GM15510 (cell line): ENCODE measurements at regions not wholly inside any gene's neighbourhood (a gene's known extent, or its start where the extent isn't known, plus 50 kb on each side); places are given as distances from the start of the nearest gene placed in this dataset.

Experiments
- POLR2A ChIP-seq: IDR thresholded peaks from 3 replicates; pipeline ENCODE4 v1.6.1; 2011; ENCODE audit warnings: borderline replicate concordance; ENCODE audit not compliant: insufficient read length; ENCODE audit errors: extremely low read depth

DNA sequence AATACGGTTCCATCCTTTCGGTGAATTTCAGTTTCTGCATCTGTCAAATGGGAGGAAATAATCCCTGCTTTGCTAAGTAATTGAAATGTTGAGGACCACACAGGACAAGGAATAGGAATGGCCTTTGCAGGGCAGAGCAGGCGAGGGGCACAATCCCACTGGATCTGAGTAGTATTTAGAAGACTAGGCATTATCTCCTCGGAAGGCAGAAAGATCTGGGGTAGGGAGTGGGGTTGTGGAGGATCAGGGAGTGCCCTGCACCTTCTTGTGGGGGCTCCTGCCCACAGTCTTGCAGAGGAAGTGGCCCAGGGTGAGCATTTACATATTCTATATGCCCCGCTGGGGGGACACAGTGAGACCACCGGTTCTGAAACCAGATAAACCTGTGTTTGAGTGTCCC lies 87.1 kb upstream of the SIRPA start:
- no peak for TF ChIP-seq POLR2A

DNA sequence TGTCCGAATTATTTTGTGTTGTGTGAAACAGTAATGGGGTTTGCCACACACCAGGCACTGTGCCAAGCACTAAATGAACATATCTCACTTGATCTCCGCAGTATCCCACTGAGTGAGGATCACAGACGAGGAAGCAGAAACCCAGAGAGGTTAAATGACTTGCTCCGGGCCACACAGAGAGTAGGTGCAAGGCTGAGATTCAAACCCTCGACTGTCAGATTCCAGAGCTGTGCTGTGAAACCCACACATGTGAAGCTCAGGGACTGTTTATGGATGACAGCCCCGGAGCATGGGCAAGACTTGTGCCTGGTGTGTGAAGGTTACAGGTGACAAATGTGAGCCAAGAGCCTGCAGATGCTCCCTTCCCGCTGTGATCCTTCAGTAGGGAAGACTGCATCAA lies 87.8 kb upstream of the SIRPA start:
- no peak for TF ChIP-seq POLR2A

DNA sequence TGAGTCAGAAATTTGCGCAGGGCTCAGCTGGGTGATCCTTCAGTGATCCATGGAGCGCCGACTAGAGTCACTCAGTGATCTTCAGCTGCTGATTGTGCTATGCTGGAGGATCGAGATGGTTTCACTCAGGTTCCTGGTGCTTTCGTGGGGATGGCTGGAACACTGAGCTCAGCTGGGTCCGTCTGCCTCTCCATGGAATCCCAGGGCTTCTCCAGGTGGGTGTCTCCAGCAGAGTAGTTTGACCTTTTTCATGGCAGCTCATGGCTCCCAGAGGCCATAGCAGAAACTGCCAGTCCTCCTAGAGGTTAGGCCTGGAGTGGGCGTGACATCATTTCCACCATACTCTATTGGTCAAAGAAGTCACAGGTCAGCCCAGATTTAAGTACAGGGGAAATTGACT lies 88.8 kb upstream of the SIRPA start:
- TF ChIP-seq POLR2A, result no peak

DNA sequence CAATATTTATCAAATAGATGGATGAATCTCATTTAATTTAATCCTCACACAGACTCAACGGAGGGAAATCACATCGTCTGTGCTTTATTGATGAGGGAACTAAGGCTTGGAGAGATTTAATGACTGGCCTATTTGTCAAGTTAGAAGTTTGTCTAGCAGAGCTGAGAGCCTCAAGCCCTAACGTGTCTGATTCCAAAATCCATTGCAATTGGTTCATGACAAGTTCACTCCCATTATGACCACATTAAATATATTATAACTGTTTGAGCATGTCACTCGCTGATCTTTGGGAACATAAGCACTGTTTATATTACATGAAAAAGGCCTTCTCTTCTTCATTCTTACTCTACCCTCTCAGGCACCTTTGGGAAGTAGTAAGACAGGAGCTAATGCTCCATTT lies 89.4 kb upstream of the SIRPA start:
- no peak for TF ChIP-seq POLR2A

DNA sequence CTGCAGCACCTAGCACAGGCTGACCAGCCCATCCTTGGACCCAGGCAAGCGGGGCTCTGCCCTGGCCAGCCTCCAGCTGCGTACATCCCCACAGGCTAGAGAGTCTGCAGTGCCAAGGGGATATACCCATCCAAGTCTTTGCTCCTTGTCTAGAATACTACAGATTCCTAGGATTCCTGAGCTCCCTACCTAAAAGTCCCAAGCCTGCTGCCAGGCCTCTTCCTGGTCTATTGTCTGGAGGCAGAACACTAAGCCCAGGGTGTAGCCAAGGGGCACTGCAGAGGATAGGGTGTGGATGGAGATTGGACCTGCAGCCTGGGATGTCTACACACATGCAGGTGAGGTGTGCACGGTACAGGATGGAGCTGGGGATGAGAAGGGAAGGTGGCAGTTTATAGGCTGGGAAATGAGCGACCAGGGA lies 90.0 kb upstream of the SIRPA start:
- TF ChIP-seq POLR2A, result no peak

DNA sequence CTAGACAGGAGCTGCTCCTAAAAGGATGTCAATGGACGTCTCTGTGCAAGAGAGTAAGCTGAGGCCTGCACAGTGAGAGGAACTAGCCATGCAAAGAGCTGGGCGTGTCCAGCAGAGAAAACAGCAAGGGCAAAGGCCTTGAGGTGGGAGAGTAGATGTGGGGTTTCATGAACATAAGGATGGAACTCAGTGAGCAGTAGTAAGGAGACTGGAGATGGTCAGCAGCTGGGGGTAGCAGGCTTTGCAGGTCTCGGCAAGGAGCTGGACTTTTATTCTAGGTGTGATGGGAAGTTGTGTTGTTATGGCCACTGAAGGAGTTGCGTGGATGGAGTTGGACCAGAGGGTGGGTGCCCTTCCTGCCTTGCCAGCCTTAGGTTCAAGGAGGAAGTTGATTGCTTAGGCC lies 90.7 kb upstream of the SIRPA start:
- no peak for TF ChIP-seq POLR2A

DNA sequence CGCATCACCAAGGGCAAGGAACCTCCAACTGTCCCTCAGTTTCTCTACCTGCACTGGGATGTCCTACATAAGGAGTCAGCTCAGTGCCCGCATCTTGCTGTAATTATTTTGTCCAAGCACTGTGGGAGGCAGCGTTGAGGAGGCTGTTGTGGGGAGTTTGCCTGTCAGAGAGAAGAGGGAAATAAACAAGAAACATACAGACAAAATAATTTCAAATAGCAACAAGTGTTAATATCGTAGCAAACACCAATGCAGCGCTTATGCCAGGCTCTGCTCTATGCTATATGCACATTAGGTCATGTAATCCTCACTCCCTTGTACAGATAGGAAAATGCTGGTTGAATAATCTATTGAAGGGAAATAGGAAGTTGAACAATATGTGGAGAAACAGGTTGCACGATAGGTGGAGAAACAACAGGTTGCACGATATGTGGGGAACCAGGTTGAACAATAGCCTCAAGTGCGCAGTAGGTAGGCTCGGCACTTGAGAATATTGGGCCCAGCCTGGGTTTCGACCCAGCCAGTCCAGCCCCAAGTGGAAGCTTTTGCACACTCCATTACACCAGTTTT lies 91.2 kb upstream of the SIRPA start:
- no peak for TF ChIP-seq POLR2A

DNA sequence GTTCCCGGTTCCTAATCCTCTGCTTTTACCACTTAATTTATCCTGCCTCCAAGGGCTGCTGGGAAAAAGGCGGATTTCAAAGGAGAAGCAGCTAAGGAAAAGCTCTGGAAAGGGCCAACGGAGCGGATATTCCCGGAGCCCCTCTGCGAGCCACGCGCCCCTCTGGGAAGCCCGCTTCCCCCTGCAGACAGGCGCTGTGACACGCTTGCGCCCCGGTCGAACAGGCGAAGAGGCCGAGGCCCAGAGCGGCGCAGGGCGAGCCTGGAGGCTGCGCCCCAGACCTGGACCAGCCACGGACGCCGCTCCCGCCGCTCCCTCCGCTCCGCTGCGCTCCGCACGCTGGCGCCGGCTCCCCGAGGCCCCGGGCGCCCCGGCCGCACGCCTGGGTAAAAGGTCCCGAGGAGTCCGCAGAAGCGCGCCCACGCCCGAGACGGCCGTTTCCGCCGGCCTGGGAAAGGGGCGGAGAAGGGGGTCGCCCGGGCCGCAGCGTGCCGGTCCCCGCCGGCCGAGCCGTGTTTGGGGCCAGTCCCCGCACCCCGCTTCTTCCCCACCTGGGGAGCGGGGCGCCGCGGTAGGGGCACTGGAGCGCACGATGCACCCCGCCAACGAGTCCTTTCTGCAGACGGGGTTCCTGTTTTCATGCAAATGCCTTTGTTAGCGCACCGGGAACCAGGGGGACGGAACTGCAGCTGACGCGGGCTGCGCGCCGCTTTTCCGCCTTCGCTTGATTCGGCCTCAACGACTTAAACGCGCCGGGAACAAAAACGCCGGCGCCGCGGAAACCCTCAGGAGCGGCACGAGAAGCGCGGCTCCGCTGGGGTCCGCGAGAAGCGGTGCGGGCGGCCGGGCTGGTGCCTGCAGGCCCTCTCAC lies 91.9 kb upstream of the SIRPA start:
- peak; percentile 39 for TF ChIP-seq POLR2A

DNA sequence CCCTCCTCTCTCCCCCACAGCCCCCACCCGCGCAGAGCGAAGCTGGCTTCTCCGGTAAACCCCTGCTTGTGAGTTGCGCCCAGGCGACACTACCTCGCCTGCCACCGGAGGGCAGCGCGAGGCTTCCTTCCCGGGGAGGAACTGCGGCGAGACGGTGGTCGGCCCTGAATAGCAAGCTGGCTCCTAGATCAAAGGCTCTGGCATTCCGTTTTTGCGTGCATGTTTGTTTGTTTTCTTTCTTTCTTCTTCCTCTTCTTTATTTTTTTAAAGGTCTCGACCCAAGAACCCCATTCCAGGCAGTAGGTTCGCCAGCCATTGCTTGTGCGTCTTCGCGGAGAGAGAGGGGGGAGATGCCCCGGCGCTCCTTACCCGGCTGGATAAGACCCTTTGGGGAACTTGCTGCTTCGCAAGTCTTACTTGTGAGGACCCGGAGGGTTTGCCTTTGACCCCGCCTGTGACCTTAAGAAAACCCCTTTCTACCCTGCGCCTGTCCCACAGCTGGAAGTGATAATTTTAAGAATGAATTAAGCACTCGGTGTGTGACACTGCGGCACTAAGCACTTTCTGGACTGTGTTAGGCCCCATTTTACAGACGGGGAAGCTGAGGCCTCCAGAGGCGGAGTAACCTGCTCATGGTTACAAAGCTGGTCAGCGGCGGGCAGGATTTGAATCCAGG lies 92.7 kb upstream of the SIRPA start:
- no peak for TF ChIP-seq POLR2A

DNA sequence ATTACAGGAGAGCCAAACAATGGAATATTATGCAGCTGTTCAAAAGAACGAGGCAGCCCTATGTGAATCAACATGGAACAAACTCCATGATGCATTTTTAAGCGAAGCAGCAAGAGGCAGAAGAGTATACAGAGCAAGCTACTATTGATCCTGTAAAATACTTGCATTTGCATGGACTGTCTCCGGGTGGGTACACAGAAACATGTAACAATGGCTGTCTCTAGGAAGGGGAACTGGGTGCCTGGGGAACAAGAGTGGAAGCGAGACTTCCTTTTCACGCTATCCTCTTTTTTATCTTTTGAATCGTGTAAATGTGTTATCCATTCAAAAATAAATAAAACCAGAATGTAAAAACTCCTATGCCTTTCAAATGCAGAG lies 93.3 kb upstream of the SIRPA start:
- no peak for TF ChIP-seq POLR2A

DNA sequence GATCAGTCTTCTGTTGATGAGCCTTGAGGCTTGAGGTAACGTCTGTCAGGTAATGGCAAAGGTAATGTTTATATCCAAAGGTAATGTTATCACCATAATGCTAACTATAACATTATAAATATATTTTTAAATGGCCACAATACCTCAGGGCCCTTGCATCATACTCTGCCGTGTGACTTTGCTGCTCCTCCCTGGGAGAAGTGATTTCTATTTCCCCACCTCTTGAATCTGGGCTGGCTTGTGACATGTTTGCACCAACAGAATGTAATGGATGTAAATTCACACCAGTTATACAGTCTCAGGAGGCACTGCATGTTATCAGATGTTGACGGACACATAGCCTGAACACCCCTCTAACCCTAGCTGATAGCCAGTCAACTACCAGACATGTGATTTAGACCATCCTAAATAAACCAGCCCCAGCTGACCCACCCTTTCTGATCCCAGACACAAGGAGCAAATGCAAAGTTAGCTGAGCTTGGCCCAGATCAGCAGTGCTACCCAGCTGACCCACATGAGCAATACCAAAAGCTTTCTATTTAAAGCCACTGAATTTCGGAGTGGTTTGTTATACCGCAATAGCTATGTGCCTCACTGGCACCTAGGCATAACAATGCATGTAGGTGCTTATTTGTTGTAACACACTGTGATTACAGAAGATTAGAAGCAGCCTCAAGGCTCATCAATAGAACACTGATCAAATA lies 93.8 kb upstream of the SIRPA start:
- TF ChIP-seq POLR2A, result no peak

DNA sequence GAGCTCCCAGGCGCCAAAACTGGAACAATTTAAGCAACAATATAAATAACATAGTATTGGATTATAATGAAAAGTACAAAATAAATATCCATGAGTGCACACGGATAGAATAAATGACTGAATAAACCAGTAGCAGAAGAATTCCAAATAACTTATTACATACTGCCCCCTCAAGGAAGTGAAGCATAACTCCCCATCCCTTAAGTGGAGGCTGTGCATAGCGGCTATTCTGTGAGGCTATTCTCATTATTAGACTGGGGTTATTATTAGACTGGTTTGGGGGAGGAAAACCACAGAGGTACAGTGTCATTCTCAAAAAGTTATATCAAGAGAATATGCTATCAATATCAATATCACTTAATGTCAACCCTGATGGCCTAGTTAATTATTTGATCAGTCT lies 94.4 kb upstream of the SIRPA start:
- no peak for TF ChIP-seq POLR2A

DNA sequence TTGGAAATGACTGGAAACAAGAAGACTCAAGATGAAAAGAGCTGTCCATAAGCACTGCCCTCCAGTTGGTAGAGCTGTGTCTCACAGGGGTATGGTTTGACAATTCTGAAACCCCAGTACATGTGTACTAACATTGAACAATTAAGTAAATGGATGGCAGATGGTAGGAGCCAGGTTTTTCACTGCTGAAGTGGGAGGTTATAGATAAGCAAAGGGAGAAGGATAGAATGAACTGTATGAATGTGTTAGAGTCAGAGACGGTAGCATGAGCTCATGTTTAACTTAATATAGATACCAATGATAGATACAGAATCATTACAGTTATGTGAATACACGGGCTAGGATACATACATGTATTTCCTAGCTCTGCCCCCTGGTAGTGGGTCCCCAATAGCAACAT lies 95.0 kb upstream of the SIRPA start:
- TF ChIP-seq POLR2A, result no peak

DNA sequence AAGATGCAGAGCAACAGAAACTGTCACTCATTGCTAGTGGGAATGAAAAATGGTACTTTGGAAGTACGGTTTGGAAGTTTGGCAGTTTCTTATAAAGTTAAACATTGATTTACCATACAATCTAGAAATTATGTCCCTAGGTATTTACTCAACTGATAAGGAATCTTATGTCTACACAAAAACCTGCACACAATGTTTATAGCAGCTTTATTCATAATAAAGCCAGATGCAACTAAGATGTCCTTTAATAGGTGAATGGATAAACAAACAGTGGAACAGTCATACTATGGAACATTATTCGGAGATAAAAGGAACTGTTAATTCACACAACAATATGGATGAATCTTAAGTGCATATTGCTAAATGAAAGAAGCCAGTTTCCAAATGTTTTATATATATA lies 96.2 kb upstream of the SIRPA start:
- TF ChIP-seq POLR2A, result no peak

DNA sequence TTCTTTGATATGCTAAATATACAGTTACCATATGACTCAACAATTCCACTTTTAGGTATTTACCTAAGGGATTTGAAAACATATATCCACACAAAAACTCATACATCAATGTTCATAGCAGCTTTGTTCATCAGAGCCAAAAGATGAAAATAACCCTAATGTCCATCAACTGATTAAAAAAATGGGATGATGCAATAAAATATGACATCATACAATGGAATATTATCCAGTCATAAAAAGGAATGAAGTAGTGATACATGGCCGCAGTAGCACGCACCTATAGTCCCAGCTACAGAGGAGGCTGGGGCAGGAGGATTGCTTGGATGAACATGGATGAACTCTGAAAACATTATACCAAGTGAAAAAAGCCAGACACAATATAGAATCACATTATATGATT lies 101.4 kb upstream of the SIRPA start:
- TF ChIP-seq POLR2A, result no peak
